SU-DHL-6 (cell line): ENCODE measurements at regions not wholly inside any gene's neighbourhood (a gene's known extent, or its start where the extent isn't known, plus 50 kb on each side); places are given as distances from the start of the nearest gene placed in this dataset.
"Not testable (repeated sequence)": the region's sequence is repeated elsewhere in the genome, so short reads cannot be mapped to it uniquely, and the experiment has no call there.

Source experiments
- EZH2phosphoT487 ChIP-seq: fragments of 200-600 bp; sonication (generic), shearing (Covaris generic); conservative IDR thresholded peaks from 2 replicates; pipeline ENCODE4 v1.6.1; 2018; ENCODE audit warnings: mild to moderate bottlenecking, antibody characterized with exemption, low read length, moderate library complexity, mixed read lengths
- TF ChIP-seq, protein P1 (sequence below): fragments of 200-600 bp; sonication (generic); IDR thresholded peaks from one replicate; pipeline ENCODE4 v1.5.1; 2017; ENCODE audit warnings: antibody characterized with exemption, mild to moderate bottlenecking, low read length, moderate library complexity; ENCODE audit not compliant: insufficient read depth, poor library complexity, severe bottlenecking

DNA sequence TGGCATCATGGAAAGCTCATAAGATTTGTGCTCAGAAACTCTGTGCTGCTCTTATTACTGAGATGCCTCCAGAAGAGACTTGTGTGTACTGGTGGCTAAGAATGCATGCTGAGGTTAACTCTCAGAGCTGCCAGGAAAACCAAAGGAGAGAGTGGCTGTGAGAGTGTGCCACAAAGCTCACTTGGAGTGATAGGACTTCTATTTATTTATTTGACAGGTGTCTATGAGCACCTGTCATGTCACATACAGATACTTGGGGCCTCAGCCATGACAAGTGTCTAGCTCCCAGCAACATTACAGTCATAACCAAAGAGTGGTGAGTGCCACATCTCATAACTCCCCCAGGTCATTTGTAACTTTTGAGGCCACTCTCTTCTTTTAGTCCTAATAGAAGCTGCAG is 72.2 kb upstream of the ZNG1B start:
- TF ChIP-seq, protein P1, sequence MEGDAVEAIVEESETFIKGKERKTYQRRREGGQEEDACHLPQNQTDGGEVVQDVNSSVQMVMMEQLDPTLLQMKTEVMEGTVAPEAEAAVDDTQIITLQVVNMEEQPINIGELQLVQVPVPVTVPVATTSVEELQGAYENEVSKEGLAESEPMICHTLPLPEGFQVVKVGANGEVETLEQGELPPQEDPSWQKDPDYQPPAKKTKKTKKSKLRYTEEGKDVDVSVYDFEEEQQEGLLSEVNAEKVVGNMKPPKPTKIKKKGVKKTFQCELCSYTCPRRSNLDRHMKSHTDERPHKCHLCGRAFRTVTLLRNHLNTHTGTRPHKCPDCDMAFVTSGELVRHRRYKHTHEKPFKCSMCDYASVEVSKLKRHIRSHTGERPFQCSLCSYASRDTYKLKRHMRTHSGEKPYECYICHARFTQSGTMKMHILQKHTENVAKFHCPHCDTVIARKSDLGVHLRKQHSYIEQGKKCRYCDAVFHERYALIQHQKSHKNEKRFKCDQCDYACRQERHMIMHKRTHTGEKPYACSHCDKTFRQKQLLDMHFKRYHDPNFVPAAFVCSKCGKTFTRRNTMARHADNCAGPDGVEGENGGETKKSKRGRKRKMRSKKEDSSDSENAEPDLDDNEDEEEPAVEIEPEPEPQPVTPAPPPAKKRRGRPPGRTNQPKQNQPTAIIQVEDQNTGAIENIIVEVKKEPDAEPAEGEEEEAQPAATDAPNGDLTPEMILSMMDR = not testable (repeated sequence)
- TF ChIP-seq EZH2phosphoT487 = not testable (repeated sequence)
